ENCODE measurements at regions not wholly inside any gene's neighbourhood (a gene's known extent, or its start where the extent isn't known, plus 50 kb on each side); places are given as distances from the start of the nearest gene placed in this dataset.

DNA sequence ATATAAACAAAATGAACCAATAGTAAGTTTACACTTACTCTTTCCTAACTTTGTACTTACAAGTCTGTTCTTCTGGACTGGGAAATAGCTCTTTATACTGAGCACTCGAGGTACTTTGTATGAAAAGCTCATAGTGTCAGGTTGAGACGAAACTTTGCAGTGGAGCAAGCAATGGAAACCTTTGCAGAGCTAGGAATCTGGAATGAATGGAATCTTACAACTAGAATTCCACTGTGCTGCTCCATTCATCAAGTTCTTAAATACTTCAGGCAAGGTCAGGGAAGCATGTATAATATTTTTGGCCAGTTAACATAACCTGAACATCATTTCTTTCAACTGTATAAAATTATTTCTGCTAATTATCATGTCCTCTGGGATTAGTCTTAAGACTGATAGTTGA lies 1327.5 kb upstream of the FLRT2 start:
- DNase-seq (no peak), ATAC-seq (ENCODE audit: low FRiP score in 2 of 2) (no peak)
- Histone ChIP-seq H3K4me1 (no peaks in the 10 kb centered on the region), H3K9me3 (no peaks in the 10 kb centered on the region), H3K4me3 (no peak overlapping the region), H3K27ac (no peak overlapping the region), H3K27me3 (no peaks in the 10 kb centered on the region), H3K36me3 (no peaks in the 10 kb centered on the region)
- TF ChIP-seq POLR2A (IDR thresholded peaks at IDR 0.05) (no peak), POLR2AphosphoS5 (IDR thresholded peaks at IDR 0.05) (no peak), CTCF (IDR thresholded peaks at IDR 0.05) (no peak), EP300 (IDR thresholded peaks at IDR 0.05) (no peak)
- WGBS, 2 donors, result 37 to 51% methylated on average over 2 of the region's 2 CpGs

DNA sequence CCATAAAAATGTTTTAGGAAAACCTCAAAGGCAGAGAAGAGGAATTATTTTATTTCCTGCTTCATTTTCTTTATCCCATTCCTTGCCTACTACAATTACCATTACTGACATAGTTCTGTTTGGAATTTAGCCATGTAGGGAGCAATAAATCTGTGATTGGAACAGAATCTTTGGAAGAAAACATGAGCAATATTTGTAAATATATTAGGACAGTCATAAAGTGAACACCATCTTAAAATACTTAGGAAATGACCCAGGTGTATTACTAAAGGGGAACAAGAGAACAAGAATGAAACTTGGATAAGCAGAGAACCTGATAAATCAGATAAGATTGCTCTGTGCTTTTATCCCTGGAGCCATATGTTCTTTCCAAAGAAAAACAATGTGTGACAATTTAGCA lies 1326.0 kb upstream of the FLRT2 start:
- ATAC-seq (ENCODE audit: low FRiP score in 2 of 2) (no peak), DNase-seq (no peak)
- no peak for TF ChIP-seq EP300 (IDR thresholded peaks at IDR 0.05)
- no peak for TF ChIP-seq CTCF (IDR thresholded peaks at IDR 0.05)
- TF ChIP-seq POLR2AphosphoS5 (IDR thresholded peaks at IDR 0.05), result no peak
- TF ChIP-seq POLR2A (IDR thresholded peaks at IDR 0.05), result no peak
- Histone ChIP-seq H3K4me3 (no peak overlapping the region), H3K27me3 (no peaks in the 10 kb centered on the region), H3K9me3 (no peaks in the 10 kb centered on the region), H3K4me1 (no peaks in the 10 kb centered on the region), H3K36me3 (no peaks in the 10 kb centered on the region), H3K27ac (no peak overlapping the region)

DNA sequence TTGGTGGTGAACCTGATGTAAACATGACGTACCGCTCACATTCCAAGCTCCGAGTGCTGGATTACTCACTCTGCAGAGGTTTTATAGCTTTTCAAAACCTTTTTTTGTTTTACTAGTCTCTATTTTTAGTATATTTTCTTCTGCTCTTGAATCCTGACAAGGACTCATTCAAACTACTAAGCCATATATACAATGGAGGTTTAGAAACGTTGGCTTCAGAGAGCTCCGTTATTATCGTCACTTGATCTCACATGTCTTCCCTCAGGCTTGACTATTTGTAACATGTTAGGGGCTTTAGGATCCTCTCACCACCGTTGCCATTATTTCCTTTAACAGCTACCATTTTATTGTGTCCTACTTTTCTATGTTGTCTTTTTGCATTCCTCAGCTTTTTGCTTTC lies 1321.5 kb upstream of the FLRT2 start:
- Histone ChIP-seq H3K9me3 (no peaks in the 10 kb centered on the region), H3K27ac (no peak overlapping the region), H3K4me1 (no peaks in the 10 kb centered on the region), H3K36me3 (no peaks in the 10 kb centered on the region), H3K4me3 (no peak overlapping the region), H3K27me3 (no peaks in the 10 kb centered on the region)
- 84 to 90% methylated on average over 7 of the region's 7 CpGs for WGBS, 2 donors
- ATAC-seq (ENCODE audit: low FRiP score in 2 of 2) (no peak), DNase-seq (no peak)
- TF ChIP-seq POLR2AphosphoS5 (IDR thresholded peaks at IDR 0.05) (no peak), POLR2A (IDR thresholded peaks at IDR 0.05) (no peak), EP300 (IDR thresholded peaks at IDR 0.05) (no peak), CTCF (IDR thresholded peaks at IDR 0.05) (no peak)

DNA sequence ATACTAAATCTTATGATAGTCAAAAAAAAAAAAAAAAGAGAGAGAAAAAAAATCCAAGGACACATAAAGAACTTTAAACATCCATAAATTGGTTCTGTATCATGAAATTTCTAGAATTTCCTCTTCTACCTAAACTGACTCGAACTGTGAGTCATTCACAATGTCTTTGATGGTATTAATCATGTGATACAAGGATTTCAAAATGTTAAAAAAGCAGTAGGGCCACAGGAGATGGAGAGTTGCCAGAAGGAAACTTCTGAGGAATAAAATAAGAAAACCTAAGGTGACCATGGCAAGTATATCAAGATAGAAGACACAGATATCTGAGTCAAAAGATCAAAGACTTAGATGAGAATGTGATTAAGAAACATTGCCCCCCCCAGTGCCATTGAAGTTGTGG lies 1320.9 kb upstream of the FLRT2 start:
- Histone ChIP-seq H3K4me1 (no peaks in the 10 kb centered on the region), H3K36me3 (no peaks in the 10 kb centered on the region), H3K4me3 (no peak overlapping the region), H3K27ac (no peak overlapping the region), H3K27me3 (no peaks in the 10 kb centered on the region), H3K9me3 (no peaks in the 10 kb centered on the region)
- no peak for TF ChIP-seq POLR2A (IDR thresholded peaks at IDR 0.05)
- TF ChIP-seq EP300 (IDR thresholded peaks at IDR 0.05), result no peak
- TF ChIP-seq CTCF (IDR thresholded peaks at IDR 0.05), result no peak
- TF ChIP-seq POLR2AphosphoS5 (IDR thresholded peaks at IDR 0.05), result no peak
- ATAC-seq (ENCODE audit: low FRiP score in 2 of 2) (no peak), DNase-seq (no peak)
- WGBS, 2 donors, result 47 to 50% methylated on average over 1 of the region's 1 CpG

GRCh38 chr14:84217066-84217465 lies 1312.9 kb upstream of the FLRT2 start:
- H3K4me3 ChIP-seq, result no peak overlapping the region
- ATAC-seq (ENCODE audit: low FRiP score in 2 of 2), result no peak
- peaks cover 0 to 9% (median 3%) of the 10 kb centered on the region in 4 donors for H3K9me3 ChIP-seq
- H3K4me1 ChIP-seq, result no peaks in the 10 kb centered on the region
- no peak for DNase-seq
- H3K27me3 ChIP-seq, result no peaks in the 10 kb centered on the region
- no peak overlapping the region for H3K27ac ChIP-seq
- WGBS, 2 donors, result 84 to 90% methylated on average over 1 of the region's 1 CpG
- no peaks in the 10 kb centered on the region for H3K36me3 ChIP-seq
- no peak for TF ChIP-seq EP300 (IDR thresholded peaks at IDR 0.05)
- TF ChIP-seq POLR2AphosphoS5 (IDR thresholded peaks at IDR 0.05), result no peak

All from upper lobe of left lung (tissue), 6 donors.